Fibroblast of lung (primary cell): ENCODE measurements at regions not wholly inside any gene's neighbourhood (a gene's known extent, or its start where the extent isn't known, plus 50 kb on each side); places are given as distances from the start of the nearest gene placed in this dataset.

Experiments used
- CTCF ChIP-seq, 2 donors: IDR thresholded peaks in 1 of 2; conservative IDR thresholded peaks in 1 of 2; 1 replicate in 1 of 2; 2 replicates in 1 of 2; pipeline ENCODE4 v1.5.1; 2011 to 2012; ENCODE audit warnings: low read length in 2 of 2, control low read depth in 1 of 2, inconsistent platforms in 1 of 2, low read depth in 1 of 2, mild to moderate bottlenecking in 1 of 2
- EZH2 ChIP-seq: IDR thresholded peaks from 2 replicates; pipeline ENCODE4 v1.5.1; 2012; ENCODE audit warnings: low read length, control low read depth, mild to moderate bottlenecking; ENCODE audit errors: missing control alignments

GRCh38 chr13:106621833-106622232 is 53.9 kb upstream of the ARGLU1 start:
- TF ChIP-seq CTCF (conservative IDR thresholded peaks at IDR 0.05 in 1 of 2, IDR thresholded peaks at IDR 0.05 in 1 of 2; ENCODE audit: low read depth in 1 of 2, low read length in 2 of 2) = no peak
- no peak for TF ChIP-seq EZH2
